ENCODE measurements at regions not wholly inside any gene's neighbourhood (a gene's known extent, or its start where the extent isn't known, plus 50 kb on each side); places are given as distances from the start of the nearest gene placed in this dataset.

DNA sequence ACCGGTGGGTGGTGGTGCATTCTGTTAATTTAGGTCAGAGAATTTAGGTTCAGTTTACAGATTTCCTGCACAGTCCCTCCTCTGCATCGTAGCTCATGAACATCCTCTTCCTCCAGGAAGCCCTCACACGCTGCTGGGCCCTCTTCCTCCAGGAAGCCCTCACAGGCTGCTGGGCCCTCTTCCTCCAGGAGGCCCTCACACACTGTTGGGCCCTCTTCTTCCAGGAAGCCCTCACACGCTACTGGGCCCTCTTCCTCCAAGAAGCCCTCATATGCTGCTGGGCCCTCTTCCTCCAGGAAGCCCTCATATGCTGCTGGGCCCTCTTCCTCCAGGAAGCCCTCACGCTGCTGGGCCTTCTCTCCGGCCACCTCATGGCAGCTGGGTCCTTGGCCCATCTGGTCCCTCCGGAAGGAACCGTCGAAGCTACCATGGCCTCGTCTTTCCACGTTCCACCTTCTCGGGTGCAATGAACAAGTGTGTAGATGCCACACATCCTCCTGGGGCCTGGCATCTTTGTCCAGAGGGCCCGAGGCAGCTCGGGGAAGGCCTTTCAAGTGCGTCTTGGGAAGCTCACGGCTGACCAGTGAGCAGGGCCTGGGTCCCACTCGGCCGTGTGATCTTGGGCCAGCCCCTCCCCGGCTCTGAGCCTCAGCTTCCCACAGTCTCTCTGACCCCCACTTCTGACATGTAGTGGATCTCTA lies 58.9 kb upstream of the PPARA start:
- TF ChIP-seq, protein P1, sequence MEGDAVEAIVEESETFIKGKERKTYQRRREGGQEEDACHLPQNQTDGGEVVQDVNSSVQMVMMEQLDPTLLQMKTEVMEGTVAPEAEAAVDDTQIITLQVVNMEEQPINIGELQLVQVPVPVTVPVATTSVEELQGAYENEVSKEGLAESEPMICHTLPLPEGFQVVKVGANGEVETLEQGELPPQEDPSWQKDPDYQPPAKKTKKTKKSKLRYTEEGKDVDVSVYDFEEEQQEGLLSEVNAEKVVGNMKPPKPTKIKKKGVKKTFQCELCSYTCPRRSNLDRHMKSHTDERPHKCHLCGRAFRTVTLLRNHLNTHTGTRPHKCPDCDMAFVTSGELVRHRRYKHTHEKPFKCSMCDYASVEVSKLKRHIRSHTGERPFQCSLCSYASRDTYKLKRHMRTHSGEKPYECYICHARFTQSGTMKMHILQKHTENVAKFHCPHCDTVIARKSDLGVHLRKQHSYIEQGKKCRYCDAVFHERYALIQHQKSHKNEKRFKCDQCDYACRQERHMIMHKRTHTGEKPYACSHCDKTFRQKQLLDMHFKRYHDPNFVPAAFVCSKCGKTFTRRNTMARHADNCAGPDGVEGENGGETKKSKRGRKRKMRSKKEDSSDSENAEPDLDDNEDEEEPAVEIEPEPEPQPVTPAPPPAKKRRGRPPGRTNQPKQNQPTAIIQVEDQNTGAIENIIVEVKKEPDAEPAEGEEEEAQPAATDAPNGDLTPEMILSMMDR (IDR thresholded peaks at IDR 0.05), result no peak
- Histone ChIP-seq H3K4me1 (ENCODE audit: control insufficient read depth in 1 of 2, low read depth in 2 of 2) (peaks cover 60 to 96% of the 10 kb centered on the region in 2 donors), H3K36me3 (peaks cover 9% of the 10 kb centered on the region), H3K4me3 (no peak overlapping the region), H3K9me3 (no peaks in the 10 kb centered on the region), H3K27me3 (replicated peaks; ENCODE audit: insufficient read depth) (no peaks in the 10 kb centered on the region), H3K27ac (peak overlapping the region; percentile 96 to 98)
- no peak for ATAC-seq (ENCODE audit: insufficient number of reproducible peaks, low FRiP score, low read depth)
- no peak for DNase-seq (ENCODE audit: low spot score)

GRCh38 chr22:46092011-46092410 lies 58.3 kb upstream of the PPARA start:
- H3K27me3 ChIP-seq (replicated peaks; ENCODE audit: insufficient read depth), result no peaks in the 10 kb centered on the region
- H3K36me3 ChIP-seq, result peaks cover 9% of the 10 kb centered on the region
- no peaks in the 10 kb centered on the region for H3K9me3 ChIP-seq
- no peak overlapping the region for H3K4me3 ChIP-seq
- peak overlapping the region; percentile 96 to 98 for H3K27ac ChIP-seq
- no peak for ATAC-seq (ENCODE audit: insufficient number of reproducible peaks, low FRiP score, low read depth)
- TF ChIP-seq, protein P1 (IDR thresholded peaks at IDR 0.05), result no peak
- peaks cover 55 to 96% of the 10 kb centered on the region in 2 donors for H3K4me1 ChIP-seq (ENCODE audit: control insufficient read depth in 1 of 2, low read depth in 2 of 2)
- DNase-seq (ENCODE audit: low spot score), result no peak

DNA sequence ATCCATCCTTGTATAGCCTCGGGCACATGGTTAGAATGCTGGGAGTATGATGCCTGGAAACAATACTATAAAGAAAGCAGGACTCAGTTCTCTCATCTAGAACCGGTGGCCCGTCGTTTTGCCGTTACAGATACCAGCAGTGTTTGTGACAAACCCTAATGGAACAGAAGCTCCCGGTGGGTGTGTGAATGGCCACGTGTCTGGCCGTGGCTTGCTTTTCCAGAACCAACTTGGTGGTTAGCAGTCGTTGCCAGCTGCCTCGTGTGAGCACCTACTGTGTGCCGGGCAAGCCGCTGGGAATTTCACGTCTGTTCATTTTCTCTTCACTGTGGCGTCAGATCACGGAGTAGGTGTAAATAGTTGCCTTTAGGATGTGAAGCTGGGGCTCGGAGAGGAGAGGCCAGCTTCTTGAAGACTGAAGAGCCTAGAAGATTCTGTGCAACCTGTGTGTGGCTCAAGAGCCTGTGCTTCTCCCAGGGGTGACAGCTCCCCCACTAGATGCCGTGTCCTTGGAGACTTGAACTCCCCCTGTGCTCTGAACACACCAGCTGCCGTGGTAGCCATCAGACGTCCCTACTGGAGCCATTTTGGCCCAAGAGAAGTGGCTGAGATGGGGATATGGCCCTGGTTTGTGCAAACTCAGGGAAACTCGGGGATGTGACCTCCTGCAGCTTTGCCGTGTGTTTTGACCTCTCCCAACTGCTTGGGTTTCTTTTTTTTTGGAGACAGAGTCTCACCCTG lies 57.5 kb upstream of the PPARA start:
- H3K9me3 ChIP-seq, result no peaks in the 10 kb centered on the region
- no peak overlapping the region for H3K4me3 ChIP-seq
- DNase-seq (ENCODE audit: low spot score), result no peak
- H3K27ac ChIP-seq, result peak overlapping the region; percentile 96 to 98
- TF ChIP-seq, protein P1 (IDR thresholded peaks at IDR 0.05), result no peak
- H3K36me3 ChIP-seq, result peaks cover 14% of the 10 kb centered on the region
- peaks cover 49 to 96% of the 10 kb centered on the region in 2 donors for H3K4me1 ChIP-seq (ENCODE audit: control insufficient read depth in 1 of 2, low read depth in 2 of 2)
- ATAC-seq (ENCODE audit: insufficient number of reproducible peaks, low FRiP score, low read depth), result no peak
- H3K27me3 ChIP-seq (replicated peaks; ENCODE audit: insufficient read depth), result no peaks in the 10 kb centered on the region

GRCh38 chr22:46093796-46094195 lies 56.5 kb upstream of the PPARA start:
- no peak overlapping the region for H3K4me3 ChIP-seq
- peaks cover 23% of the 10 kb centered on the region for H3K36me3 ChIP-seq
- no peaks in the 10 kb centered on the region for H3K27me3 ChIP-seq (replicated peaks; ENCODE audit: insufficient read depth)
- H3K27ac ChIP-seq, result peak overlapping the region; percentile 96 to 98
- H3K9me3 ChIP-seq, result no peaks in the 10 kb centered on the region
- TF ChIP-seq, protein P1 (IDR thresholded peaks at IDR 0.05), result no peak
- ATAC-seq (ENCODE audit: insufficient number of reproducible peaks, low FRiP score, low read depth), result no peak
- DNase-seq (ENCODE audit: low spot score), result no peak
- H3K4me1 ChIP-seq (ENCODE audit: control insufficient read depth in 1 of 2, low read depth in 2 of 2), result peaks cover 49 to 96% of the 10 kb centered on the region in 2 donors

- Histone ChIP-seq H3K4me1 (ENCODE audit: control insufficient read depth in 1 of 2, low read depth in 2 of 2) (peaks cover 40 to 96% of the 10 kb centered on the region in 2 donors), H3K27me3 (replicated peaks; ENCODE audit: insufficient read depth) (no peaks in the 10 kb centered on the region), H3K9me3 (no peaks in the 10 kb centered on the region), H3K4me3 (no peak overlapping the region), H3K27ac (peak overlapping the region; percentile 96 to 98), H3K36me3 (peaks cover 32% of the 10 kb centered on the region)
- DNase-seq (ENCODE audit: low spot score) (no peak), ATAC-seq (ENCODE audit: insufficient number of reproducible peaks, low FRiP score, low read depth) (no peak)
- TF ChIP-seq, protein P1 (IDR thresholded peaks at IDR 0.05), result no peak
Measured at GRCh38 chr22:46094676-46095075, 55.6 kb upstream of the PPARA start.

All from thoracic aorta (tissue), 2 donors.